ENCODE measurements at regions not wholly inside any gene's neighbourhood (a gene's known extent, or its start where the extent isn't known, plus 50 kb on each side); places are given as distances from the start of the nearest gene placed in this dataset.

DNA sequence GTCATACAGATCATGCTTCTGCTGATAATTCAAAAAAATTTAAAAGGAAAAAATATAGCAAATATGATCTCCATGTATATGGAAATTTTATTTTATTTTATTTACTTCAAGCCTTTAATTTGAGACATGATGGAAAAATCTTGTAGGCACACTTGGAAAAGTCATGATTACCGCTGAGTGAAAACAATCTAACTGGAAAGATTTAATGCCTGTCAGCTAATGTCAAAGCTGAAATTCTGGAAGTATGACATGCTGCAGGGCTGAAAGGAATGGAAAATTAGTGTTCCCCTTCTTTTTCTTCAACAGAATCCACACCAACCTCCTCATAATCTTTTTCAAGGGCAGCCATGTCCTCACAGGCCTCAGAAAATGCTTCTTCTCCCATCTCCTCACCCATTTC lies 58.2 kb downstream of the RPRM start:
- intact Hi-C loops (cut with micrococcal nuclease; ENCODE audit: unreplicated experiment), result no loop called here
- Histone ChIP-seq H3K27me3 (ENCODE audit: control insufficient read depth in 1 of 2, insufficient read depth in 2 of 2, low read length in 2 of 2) (no peaks in the 10 kb centered on the region), H3K9ac (ENCODE audit: insufficient read depth, low read depth, low read length) (no peak overlapping the region), H3K79me2 (ENCODE audit: insufficient read depth, low read length) (no peaks in the 10 kb centered on the region), H3K27ac (ENCODE audit: extremely low read length, insufficient read depth, low read length) (no peak overlapping the region), H2AFZ (ENCODE audit: low read length) (no peak overlapping the region), H3K4me2 (ENCODE audit: low read depth, low read length) (no peak overlapping the region), H4K20me1 (ENCODE audit: insufficient read depth, low read length) (no peaks in the 10 kb centered on the region), H3K4me1 (ENCODE audit: insufficient read depth, low read length) (no peaks in the 10 kb centered on the region), H3K4me3 (replicated peaks in 1 of 3; ENCODE audit: insufficient read depth in 1 of 3, low read depth in 2 of 3, low read length in 3 of 3) (no peak overlapping the region), H3K9me3 (ENCODE audit: low read length) (no peaks in the 10 kb centered on the region), H3K36me3 (replicated peaks in 1 of 2; ENCODE audit: control insufficient read depth in 1 of 2, insufficient read depth in 2 of 2, low read length in 2 of 2) (no peaks in the 10 kb centered on the region)
- DNase-seq (ENCODE audit: low spot score) (no peak), ATAC-seq (no peak), FAIRE-seq (no peak)
- 13% methylated on average over 1 of the region's 1 CpG for WGBS (ENCODE audit: low lambda C conversion rate)
- POLR2A ChIA-PET, result no interaction called here
- in situ Hi-C loops (cut with HindIII; ENCODE audit: extremely low pct_ligation_motif_present, low pct_unique_long_range_greater_than_20kb), result no loop called here
- no TSS peak for BruUV-seq (replicated peaks)
- CTCF ChIA-PET (ENCODE audit: low intra/inter-chr PET ratio, low total read pairs), result no interaction called here
- TF ChIP-seq ARNT2 (CRISPR knock-in tag; IDR thresholded peaks at IDR 0.05; ENCODE audit: low read depth) (no peak), MED8 (CRISPR knock-in tag; IDR thresholded peaks at IDR 0.05; ENCODE audit: insufficient replicate concordance) (no peak), MAFF (IDR thresholded peaks at IDR 0.05; ENCODE audit: low read depth, low read length) (no peak), SMAD9 (CRISPR knock-in tag; IDR thresholded peaks at IDR 0.05) (no peak), ZNF768 (CRISPR knock-in tag; IDR thresholded peaks at IDR 0.05) (no peak), PRDM10 (CRISPR knock-in tag; IDR thresholded peaks at IDR 0.05; ENCODE audit: low read depth) (no peak), ZNF720 (CRISPR knock-in tag; IDR thresholded peaks at IDR 0.05) (no peak), PHF5A (CRISPR knock-in tag; IDR thresholded peaks at IDR 0.05; ENCODE audit: low read depth, unreplicated experiment) (no peak), ATF2 (CRISPR knock-in tag; IDR thresholded peaks at IDR 0.05) (no peak)
- TF ChIP-seq, protein P1, sequence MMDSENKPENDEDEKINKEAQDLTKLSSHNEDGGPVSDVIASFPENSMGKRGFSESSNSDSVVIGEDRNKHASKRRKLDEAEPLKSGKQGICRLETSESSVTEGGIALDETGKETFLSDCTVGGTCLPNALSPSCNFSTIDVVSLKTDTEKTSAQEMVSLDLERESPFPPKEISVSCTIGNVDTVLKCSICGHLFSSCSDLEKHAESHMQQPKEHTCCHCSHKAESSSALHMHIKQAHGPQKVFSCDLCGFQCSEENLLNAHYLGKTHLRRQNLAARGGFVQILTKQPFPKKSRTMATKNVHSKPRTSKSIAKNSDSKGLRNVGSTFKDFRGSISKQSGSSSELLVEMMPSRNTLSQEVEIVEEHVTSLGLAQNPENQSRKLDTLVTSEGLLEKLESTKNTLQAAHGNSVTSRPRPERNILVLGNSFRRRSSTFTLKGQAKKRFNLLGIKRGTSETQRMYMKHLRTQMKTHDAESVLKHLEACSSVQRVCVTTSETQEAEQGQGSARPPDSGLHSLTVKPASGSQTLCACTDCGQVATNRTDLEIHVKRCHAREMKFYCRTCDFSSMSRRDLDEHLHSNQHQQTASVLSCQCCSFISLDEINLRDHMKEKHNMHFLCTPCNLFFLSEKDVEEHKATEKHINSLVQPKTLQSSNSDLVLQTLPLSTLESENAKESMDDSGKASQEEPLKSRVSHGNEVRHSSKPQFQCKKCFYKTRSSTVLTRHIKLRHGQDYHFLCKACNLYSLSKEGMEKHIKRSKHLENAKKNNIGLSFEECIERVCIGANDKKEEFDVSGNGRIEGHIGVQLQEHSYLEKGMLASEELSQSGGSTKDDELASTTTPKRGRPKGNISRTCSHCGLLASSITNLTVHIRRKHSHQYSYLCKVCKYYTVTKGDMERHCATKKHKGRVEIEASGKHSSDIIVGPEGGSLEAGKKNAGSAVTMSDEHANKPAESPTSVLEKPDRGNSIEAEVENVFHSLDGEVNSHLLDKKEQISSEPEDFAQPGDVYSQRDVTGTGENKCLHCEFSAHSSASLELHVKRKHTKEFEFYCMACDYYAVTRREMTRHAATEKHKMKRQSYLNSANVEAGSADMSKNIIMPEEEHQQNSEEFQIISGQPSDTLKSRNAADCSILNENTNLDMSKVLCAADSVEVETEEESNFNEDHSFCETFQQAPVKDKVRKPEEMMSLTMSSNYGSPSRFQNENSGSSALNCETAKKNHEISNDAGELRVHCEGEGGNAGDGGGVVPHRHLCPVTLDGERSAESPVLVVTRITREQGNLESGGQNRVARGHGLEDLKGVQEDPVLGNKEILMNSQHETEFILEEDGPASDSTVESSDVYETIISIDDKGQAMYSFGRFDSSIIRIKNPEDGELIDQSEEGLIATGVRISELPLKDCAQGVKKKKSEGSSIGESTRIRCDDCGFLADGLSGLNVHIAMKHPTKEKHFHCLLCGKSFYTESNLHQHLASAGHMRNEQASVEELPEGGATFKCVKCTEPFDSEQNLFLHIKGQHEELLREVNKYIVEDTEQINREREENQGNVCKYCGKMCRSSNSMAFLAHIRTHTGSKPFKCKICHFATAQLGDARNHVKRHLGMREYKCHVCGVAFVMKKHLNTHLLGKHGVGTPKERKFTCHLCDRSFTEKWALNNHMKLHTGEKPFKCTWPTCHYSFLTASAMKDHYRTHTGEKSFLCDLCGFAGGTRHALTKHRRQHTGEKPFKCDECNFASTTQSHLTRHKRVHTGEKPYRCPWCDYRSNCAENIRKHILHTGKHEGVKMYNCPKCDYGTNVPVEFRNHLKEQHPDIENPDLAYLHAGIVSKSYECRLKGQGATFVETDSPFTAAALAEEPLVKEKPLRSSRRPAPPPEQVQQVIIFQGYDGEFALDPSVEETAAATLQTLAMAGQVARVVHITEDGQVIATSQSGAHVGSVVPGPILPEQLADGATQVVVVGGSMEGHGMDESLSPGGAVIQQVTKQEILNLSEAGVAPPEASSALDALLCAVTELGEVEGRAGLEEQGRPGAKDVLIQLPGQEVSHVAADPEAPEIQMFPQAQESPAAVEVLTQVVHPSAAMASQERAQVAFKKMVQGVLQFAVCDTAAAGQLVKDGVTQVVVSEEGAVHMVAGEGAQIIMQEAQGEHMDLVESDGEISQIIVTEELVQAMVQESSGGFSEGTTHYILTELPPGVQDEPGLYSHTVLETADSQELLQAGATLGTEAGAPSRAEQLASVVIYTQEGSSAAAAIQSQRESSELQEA (CRISPR knock-in tag; IDR thresholded peaks at IDR 0.05; ENCODE audit: not compliant biosample characterization), result no peak
- TF ChIP-seq, protein P2, sequence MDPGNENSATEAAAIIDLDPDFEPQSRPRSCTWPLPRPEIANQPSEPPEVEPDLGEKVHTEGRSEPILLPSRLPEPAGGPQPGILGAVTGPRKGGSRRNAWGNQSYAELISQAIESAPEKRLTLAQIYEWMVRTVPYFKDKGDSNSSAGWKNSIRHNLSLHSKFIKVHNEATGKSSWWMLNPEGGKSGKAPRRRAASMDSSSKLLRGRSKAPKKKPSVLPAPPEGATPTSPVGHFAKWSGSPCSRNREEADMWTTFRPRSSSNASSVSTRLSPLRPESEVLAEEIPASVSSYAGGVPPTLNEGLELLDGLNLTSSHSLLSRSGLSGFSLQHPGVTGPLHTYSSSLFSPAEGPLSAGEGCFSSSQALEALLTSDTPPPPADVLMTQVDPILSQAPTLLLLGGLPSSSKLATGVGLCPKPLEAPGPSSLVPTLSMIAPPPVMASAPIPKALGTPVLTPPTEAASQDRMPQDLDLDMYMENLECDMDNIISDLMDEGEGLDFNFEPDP (CRISPR knock-in tag; conservative IDR thresholded peaks at IDR 0.05), result no peak

All from HepG2 (cell line).